HG03060 (cell line): ENCODE measurements at regions not wholly inside any gene's neighbourhood (a gene's known extent, or its start where the extent isn't known, plus 50 kb on each side); places are given as distances from the start of the nearest gene placed in this dataset.

ENCODE experiments used
- ATAC-seq: cut with Tn5 transposase; IDR thresholded peaks from one replicate; pipeline ENCODE4 v1.9.1; 2021; ENCODE audit warnings: low read depth, moderate number of reproducible peaks; ENCODE audit not compliant: unreplicated experiment

GRCh38 chr7:124364283-124364682, 331.4 kb upstream of the TMEM229A start:
- ATAC-seq = no peak

DNA sequence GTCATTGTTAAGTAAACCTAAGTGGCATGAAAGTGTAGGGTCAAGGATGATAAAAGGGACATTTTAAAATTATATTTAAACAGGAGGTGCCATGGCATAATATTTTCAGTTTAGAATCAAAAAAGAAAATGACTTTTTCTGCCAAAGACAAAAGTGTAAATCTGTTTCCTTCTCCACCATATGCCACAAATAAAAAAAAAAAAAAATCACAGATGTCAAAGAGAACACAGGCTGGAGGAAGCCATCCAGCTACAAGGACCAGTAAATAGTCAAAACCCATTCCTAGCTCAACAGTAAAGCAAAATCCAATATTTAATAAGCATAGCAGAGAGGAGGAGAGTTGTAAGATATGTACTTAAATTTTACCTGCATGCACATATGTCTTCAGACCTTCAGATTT, 321.3 kb upstream of the TMEM229A start:
- ATAC-seq = no peak

- ATAC-seq = no peak
Observed at GRCh38 chr7:124351950-124352349, 319.1 kb upstream of the TMEM229A start.

GRCh38 chr7:124349443-124349842, 316.6 kb upstream of the TMEM229A start:
- no peak for ATAC-seq

DNA sequence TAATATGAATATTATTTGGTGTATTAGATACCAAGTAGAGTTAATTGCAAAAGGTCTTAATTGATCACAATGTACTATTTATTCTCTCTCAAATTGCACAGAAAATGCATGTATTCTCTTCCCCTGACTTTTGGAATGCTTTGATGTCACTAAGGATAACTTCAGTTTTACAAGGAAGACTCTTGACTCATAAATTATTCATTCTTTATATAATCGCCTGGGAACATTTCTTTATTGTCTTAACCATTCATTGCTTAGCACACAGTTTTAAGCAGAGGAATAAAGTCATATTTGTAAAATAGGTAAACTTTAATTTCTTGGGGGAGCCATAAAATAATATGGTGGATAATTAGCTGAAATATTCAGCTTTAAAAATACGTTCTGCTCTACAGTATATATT, 306.0 kb upstream of the TMEM229A start:
- ATAC-seq = no peak

GRCh38 chr7:124330731-124331407, 298.0 kb upstream of the TMEM229A start:
- ATAC-seq = no peak

DNA sequence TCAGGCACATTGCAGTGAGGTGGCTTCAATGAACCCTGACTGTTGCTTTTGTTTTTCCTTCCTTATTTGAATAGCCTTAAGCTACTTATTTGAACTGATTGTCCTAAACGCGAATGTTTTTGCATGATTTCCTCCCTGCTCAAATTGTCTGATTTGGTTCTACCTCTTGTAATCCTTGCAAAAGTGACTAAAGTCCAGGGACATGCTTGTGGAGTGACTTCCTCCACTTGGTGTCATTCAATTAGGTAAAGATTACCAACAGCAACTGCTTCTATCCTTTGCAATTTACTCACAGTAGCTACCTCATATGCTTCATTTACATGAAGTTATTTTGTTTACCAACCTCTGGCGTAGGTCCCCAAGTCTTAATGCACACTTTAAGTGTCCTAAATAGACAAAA, 295.9 kb upstream of the TMEM229A start:
- ATAC-seq = no peak

DNA sequence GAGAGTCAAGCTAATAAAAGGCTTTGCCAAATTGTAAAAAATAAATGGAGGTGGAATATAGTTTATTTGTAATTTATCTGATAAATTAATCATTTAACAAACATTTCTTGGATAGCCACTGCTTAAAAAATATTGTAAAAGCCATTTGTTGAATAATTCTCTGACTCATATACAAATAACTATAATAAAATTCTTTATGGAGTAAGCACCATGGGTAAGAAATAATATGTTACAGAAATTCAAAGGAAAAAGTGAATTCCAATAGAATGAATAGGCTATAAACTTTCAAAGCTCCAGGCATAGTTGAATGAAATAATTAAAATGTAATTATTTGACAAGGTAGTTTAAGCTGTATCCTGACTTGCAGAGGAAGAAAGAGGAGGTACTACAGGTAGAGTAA, 291.4 kb upstream of the TMEM229A start:
- ATAC-seq = no peak

- no peak for ATAC-seq
Observed at GRCh38 chr7:124323597-124323996, 290.7 kb upstream of the TMEM229A start.

DNA sequence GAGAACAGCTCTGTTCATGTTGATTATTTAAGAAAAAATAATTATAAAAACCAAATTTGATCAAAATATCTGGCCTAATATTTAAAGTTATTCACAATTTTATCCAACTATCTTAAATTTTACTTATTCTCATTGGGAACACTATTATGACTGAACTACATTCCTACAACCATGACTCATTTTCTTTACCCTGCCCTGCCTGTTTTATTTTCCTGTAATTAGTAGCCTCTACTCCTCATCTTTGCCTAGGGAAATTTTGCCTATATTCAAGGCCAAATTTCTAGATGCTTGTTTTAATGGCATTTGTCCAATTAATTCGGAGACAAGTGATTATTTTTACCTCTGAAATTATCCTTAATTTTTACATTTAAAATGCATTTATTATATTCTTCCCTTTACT, 289.7 kb upstream of the TMEM229A start:
- no peak for ATAC-seq

GRCh38 chr7:124318721-124319450, 286.0 kb upstream of the TMEM229A start:
- no peak for ATAC-seq

DNA sequence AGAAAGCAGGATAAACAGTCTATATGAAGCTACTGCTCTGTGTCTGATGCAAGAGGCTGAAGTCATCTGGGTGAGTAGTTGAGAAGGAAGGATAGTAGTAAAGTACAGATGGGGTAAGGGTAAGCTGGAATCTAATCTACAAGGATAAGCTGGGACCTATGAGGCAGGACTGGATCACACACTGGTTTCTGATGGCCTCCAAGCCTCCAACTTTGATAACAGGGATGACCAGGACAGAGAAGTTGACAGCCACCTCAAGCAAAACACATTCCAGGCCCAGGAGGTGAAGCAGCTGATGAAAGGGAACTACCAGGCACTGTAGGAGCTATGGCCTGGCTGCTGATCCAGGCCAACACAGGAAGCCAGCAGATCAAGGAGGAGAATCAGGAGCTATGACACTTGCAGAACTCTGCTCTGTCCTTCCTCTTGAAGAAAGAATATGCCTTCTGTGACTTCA, 278.1 kb upstream of the TMEM229A start:
- ATAC-seq = no peak

- no peak for ATAC-seq
Observed at GRCh38 chr7:124308384-124308783, 275.5 kb upstream of the TMEM229A start.

GRCh38 chr7:124295289-124295688, 262.4 kb upstream of the TMEM229A start:
- no peak for ATAC-seq

DNA sequence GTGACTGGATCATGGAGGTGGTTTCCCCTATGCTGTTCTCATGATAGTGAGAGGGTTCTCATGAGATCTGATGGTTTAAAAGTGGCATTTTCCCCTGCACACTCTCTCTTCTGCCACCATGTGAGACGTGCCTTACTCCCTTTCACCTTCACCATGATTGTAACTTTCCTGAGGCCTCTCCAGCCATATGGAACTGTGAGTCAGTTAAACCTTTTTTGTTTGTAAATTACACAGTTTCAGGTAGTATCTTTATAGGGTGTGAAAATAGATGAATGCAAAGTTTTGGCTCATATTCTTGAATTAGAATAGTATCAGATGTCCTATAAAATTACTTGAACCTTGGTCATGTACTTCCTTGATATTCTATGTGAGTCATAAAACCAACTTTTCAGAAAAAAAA, 252.1 kb upstream of the TMEM229A start:
- ATAC-seq = no peak

DNA sequence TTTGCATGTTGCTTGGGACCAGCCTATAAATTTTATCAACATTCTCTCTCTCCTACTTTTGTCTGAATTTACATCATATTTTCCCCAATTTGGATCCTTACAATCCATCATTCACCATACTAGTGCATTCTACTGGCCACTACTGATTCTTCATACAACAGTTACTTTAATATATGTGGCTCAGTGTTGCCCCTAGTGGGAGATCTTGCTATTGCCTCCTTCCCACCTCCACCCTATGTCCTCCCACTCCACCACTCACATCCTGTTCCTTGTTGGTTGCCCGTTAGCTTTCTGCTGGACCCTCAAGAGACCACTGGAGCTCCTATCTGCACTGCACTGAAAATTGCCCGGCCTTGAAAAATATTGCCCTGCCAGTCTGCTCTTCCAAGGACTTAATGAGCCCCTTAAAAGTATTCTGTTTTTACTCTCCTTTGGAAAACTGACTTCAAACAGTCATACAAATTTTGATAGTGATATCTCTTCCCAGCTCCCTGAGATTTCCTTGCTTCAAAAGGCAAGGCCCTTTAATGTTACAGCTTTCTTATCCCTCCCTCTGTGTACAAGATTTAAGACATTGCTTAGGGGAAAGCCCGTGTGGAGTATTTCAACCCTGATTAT, 243.2 kb upstream of the TMEM229A start:
- ATAC-seq = peak; percentile 93

- ATAC-seq = no peak
Observed at GRCh38 chr7:124275411-124275810, 242.5 kb upstream of the TMEM229A start.

GRCh38 chr7:124269774-124270173, 236.9 kb upstream of the TMEM229A start:
- no peak for ATAC-seq

GRCh38 chr7:124267154-124267553, 234.3 kb upstream of the TMEM229A start:
- no peak for ATAC-seq

GRCh38 chr7:124263232-124263827, 230.5 kb upstream of the TMEM229A start:
- peak; percentile 84 for ATAC-seq

- no peak for ATAC-seq
Observed at GRCh38 chr7:124261710-124262109, 228.8 kb upstream of the TMEM229A start.
